Fibroblast of upper back skin (primary cell): ENCODE measurements at regions not wholly inside any gene's neighbourhood (a gene's known extent, or its start where the extent isn't known, plus 50 kb on each side); places are given as distances from the start of the nearest gene placed in this dataset.

Experiments
- DNase-seq: peaks from one replicate; pipeline ENCODE4 v3.0.0-alpha.2; 2013

- DNase-seq = no peak
Observed at GRCh38 chr7:125654076-125654475, 724.5 kb upstream of the POT1 start.

DNA sequence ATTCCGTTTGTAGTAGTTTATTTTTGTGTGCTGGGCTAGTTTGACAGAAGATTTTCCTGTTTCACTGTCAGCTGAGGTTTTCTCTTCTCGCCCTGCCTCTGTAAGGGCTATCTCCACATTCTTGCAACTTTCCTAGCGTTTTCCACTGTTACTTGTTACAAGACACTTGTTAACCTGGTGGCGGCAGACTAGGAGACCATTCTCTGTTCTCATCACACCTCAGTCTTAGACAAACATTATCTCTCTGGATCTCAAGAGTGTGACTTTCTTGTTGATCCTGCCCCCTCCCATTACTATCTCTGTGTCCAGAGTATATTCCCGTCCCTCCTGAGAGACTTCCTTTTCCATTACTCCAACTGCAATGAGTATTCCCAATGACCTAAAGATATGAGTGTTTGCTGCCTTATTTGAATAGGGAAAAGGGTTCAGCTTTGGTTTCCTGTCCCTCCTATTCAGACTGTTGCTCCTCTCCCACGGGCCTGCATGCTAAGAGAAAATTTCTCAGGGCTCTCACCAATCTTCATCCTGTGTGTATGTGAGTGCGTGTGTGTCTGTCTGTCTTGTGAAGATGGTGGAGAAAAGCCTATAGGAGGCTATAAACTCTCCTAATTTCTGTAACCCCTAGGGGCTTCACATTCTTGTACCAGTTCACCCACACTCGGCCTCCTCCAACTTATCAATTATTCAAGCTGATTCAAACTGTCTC is 722.4 kb upstream of the POT1 start:
- DNase-seq = no peak

- no peak for DNase-seq
Observed at GRCh38 chr7:125648543-125648942, 718.9 kb upstream of the POT1 start.

DNA sequence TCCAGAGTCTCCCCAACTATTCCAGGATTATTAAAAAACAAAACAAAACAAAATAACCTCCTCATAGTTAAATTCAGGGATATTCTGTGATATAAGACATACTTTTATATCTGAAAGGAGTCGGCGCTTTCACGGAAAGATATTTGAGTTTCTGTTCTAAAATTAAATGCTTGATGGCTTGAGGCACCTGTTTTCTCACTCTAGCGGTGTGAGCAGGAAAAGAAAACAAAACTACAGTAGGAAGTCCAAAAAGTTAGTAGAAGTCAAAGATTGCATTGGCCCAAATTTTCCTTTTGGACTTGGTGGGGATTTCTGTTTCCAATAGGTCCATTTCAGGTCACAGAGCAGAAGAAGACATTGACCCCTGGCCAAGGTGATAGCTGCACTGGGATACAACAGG is 716.1 kb upstream of the POT1 start:
- no peak for DNase-seq

DNA sequence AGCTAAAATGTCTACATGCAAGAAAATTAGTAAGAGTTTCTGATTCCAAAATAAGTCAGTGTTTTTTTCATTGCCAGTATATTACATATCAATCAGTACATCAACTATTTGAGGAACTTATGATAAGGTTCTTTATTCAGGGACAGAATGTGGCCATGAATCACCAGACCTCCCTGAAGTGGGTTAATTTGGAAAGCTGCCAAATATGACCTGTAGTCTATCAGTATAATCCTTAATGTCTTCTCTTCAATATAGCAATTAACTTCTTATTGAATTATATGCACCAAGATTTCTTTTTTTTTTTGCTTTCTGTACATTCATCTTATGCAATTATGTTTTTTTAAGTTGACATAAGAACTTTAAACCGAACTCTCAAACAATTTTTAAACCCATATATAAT is 714.5 kb upstream of the POT1 start:
- no peak for DNase-seq

DNA sequence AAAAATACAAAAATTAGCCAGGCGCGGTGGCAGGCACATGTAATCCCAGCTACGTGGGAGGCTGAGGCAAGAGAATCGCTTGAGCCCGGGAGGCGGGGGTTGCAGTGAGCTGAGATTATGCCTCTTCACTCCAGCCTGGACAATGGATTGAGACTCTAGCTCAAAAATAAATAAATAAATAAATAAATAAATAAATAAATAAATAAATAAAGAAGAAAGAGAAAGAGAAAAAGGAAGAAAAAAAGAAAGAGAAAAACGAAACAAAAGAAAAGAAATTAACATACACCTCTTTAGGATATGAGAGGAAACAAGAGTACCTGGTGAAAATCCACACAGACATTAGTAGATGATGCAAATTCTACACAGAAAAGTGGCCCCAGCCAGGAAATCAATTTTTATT is 713.7 kb upstream of the POT1 start:
- no peak for DNase-seq

GRCh38 chr7:125641884-125642283 is 712.3 kb upstream of the POT1 start:
- DNase-seq = no peak

GRCh38 chr7:125636320-125636962 is 706.8 kb upstream of the POT1 start:
- no peak for DNase-seq

DNA sequence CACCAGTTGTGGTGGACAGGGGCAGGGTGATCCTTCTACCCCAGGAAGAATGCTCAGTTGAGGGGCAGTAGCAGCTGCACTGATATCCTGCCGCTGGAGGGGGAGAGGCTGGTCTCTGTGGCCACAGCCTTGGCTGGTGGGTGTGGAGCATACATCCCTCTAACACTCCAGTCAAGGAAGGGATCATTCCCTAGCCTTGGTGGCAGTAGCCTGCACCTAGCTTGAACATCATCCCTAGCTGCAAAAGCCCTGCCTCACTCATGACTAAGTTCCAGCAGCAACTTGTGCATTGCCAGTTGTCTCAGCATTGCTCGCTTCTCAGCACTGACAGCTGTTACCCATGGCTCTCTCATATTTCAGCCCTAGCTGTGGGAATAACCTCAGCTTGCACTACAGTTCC is 688.9 kb upstream of the POT1 start:
- DNase-seq = no peak

DNA sequence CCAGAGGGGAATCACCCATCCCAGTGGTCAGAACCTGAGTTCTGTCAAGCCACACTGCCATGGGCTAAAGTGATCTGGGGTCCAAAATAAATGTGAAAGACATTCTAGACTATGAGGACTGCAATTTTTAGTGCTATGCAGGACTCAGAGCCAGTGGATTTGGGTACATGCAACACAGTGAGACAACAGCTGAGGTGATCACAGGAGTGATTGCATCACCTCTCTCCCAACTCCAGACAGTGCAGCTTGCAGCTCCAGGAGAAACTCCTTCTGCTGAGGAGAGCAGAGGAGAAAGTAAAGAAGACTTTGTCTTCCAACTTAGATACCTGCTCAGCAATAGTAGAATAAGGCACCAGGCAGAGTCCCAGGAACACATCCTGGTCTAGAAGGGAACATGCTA is 682.0 kb upstream of the POT1 start:
- DNase-seq = no peak

GRCh38 chr7:125606671-125607070 is 677.0 kb upstream of the POT1 start:
- no peak for DNase-seq

DNA sequence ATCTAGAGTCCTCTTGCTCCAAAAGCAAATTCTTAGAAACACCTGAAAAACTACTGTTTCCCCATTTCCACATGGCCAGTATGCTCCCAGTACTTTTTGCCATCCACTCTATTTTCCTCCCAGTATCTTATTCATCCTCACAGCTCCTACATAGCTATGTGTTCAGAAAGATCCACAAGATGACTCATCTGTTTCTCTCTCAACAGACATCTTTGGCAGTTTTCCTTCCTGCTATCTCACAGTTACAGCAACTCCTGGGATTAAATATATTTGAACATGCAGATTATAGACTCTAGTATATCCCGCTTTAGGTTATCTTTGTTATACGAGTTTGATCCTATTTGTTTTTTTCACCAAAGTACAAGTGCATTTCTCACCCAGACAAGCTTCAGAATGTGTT is 675.6 kb upstream of the POT1 start:
- peak; percentile 4 for DNase-seq

- DNase-seq = no peak
Observed at GRCh38 chr7:125602441-125602840, 672.8 kb upstream of the POT1 start.

- DNase-seq = no peak
Observed at GRCh38 chr7:125599387-125599786, 669.8 kb upstream of the POT1 start.

DNA sequence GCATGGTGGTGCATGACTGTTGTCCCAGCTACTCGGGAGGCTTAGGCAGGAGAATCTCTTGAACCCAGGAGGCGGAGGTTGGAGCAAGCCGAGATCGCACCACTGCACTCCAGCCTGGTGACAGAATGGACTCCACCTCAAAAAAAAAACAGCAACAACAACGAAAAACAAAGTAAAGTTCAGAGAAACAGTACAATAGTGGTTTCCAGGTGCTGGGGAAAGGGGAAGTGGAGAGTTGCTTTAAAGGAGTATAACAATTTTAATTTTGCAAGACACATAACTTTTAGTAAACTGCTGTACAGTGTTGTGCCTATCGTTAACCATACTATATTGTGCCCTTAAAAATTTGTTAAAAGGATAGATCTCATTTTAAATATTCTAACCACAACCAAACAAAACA is 662.7 kb upstream of the POT1 start:
- DNase-seq = no peak

DNA sequence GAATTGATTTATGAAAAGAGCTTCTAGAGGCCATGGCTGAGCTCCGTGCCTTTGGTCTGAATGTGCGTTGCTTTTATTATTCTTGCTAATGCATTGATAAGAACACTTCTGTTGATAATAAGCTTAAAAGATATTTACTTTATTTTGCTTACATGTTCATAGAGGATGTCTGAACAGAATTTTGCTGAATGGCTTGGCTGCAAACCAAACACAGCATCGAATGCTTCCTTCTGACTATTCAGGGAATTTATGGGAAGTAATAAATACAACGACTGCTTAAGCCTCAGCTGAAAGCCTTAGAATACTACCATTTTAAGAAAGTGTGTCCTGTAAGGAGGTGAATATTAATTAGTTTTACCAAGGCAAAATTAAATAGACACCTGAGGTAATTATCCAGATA is 643.5 kb upstream of the POT1 start:
- DNase-seq = no peak

GRCh38 chr7:125572414-125572813 is 642.8 kb upstream of the POT1 start:
- no peak for DNase-seq

- no peak for DNase-seq
Observed at GRCh38 chr7:125568799-125569198, 639.2 kb upstream of the POT1 start.

DNA sequence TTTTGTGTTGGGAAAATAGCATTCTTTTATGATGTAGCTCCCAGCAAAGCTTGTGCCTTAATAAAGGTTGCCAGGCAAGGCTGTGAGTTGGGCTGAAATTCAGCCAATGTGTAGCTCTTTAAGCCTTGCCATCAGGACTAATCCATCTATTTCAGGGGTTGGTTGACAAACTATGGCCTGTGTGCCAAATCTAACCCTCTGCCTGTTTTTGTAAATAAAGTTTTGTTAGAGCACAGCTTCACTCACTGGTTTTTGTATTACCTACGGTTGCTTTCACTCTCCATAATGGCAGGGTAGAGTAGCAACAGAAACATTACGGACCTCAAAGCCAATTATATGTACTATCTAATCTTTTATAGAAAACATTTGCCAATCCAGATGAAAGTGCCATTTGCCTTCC is 638.1 kb upstream of the POT1 start:
- DNase-seq = no peak

DNA sequence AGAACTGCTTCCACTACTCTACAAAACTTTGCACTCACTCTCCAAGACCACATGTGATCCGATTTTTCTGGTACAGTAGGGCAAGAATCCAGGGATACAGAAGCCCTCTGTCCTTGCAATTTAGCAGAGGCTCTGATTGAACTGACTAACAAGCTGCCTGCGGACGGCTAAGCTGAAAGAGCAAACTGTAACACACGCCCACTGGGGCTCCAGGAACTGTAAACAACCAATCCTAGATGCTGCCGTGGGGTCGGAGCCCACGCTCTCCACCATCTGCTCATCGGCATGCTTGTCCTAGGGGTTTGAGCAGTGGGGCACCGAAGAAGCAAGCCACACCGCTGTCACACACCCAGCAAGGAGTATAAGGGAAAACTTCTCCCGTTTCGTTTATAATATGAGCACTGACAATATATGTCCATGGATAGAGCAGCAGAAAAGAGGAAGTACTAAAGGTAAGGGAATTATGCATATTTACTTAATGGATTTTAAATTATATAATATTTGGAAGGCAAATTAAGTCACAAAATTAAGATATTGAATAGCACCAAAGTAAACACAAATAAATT is 634.4 kb upstream of the POT1 start:
- DNase-seq = no peak

DNA sequence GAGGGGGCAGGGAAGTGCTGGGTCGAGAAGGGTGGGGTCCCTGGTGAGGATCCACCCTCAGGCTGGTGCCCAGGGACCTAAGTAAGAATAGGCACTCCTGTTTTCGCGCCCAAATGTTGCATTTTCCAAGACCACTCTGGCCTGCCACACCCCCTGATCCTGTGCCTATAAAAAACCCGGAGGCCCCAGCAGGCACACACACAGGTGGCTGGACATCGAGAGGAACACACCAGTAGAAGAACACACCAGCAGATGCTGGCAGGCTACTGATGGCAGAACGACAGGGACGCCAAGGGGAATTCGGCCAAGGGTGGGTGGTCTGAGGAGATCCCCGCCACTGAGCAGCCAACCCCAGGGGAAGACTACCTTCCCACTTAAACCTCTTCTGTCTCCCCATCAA is 633.9 kb upstream of the POT1 start:
- DNase-seq = no peak

GRCh38 chr7:125561006-125561405 is 631.4 kb upstream of the POT1 start:
- no peak for DNase-seq

- no peak for DNase-seq
Observed at GRCh38 chr7:125559921-125560320, 630.3 kb upstream of the POT1 start.

DNA sequence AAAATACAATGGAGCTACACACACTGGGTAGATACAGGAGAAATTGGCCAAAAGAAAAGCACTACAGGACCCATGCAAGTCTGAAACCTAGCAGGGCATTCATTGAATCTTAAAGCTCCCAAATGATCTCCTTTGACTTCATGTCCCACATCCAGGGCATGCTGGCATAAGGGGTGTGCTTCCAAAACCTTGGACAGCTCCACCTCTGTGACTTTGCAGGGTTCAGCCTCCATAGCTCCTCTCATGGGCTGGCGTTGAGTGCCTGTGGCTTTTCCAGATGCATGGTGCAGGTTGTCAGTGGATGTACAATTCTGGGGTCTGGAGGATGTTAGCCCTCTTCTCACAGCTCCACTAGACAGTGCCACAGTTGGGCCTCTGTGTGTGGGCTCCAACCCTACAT is 626.3 kb upstream of the POT1 start:
- no peak for DNase-seq

GRCh38 chr7:125551008-125551407 is 621.4 kb upstream of the POT1 start:
- no peak for DNase-seq
